ENCODE measurements at regions not wholly inside any gene's neighbourhood (a gene's known extent, or its start where the extent isn't known, plus 50 kb on each side); places are given as distances from the start of the nearest gene placed in this dataset.

GRCh38 chr12:40616383-40616915 is 75.8 kb upstream of the CNTN1 start:
- TF ChIP-seq EZH2phosphoT487 (IDR thresholded peaks at IDR 0.05; ENCODE audit: borderline replicate concordance) (no peak), CTCF (conservative IDR thresholded peaks at IDR 0.05; ENCODE audit: low read length) (no peak)
